Smooth muscle cell (in vitro differentiated cells): ENCODE measurements at regions not wholly inside any gene's neighbourhood (a gene's known extent, or its start where the extent isn't known, plus 50 kb on each side); places are given as distances from the start of the nearest gene placed in this dataset.
"Not testable (repeated sequence)": the region's sequence is repeated elsewhere in the genome, so short reads cannot be mapped to it uniquely, and the experiment has no call there.

ENCODE experiments used
- DNase-seq: peaks from one replicate; lab custom pipeline; 2025; ENCODE audit not compliant: unreplicated experiment; lab: John Stamatoyannopoulos, UW
- H2AFZ ChIP-seq: fragments of 200-600 bp; sonication (generic); 2 replicates; pipeline ENCODE4 v1.6.0; 2016; ENCODE audit warnings: antibody characterized with exemption, low read depth, mild to moderate bottlenecking
- H3F3A ChIP-seq: fragments of 200-600 bp; sonication (generic); 2 replicates; pipeline ENCODE4 v1.6.0; 2017; ENCODE audit warnings: antibody characterized with exemption, low read depth
- H3K27ac ChIP-seq: fragments of 200-600 bp; sonication (generic); 2 replicates; pipeline ENCODE4 v1.5.1; 2016; ENCODE audit warnings: low read depth, mild to moderate bottlenecking
- H3K27me3 ChIP-seq: fragments of 200-600 bp; sonication (generic); 2 replicates; pipeline ENCODE4 v1.6.1; 2016; ENCODE audit warnings: low read depth, mild to moderate bottlenecking
- H3K36me3 ChIP-seq: fragments of 200-600 bp; sonication (generic); 2 replicates; pipeline ENCODE4 v1.5.1; 2016; ENCODE audit warnings: low read depth
- H3K4me1 ChIP-seq: fragments of 200-600 bp; sonication (generic); 2 replicates; pipeline ENCODE4 v1.5.1; 2016; ENCODE audit warnings: low read depth
- H3K4me2 ChIP-seq: fragments of 200-600 bp; sonication (generic); 2 replicates; pipeline ENCODE4 v1.6.0; 2016; ENCODE audit warnings: mild to moderate bottlenecking
- H3K4me3 ChIP-seq: fragments of 200-600 bp; sonication (generic); 2 replicates; pipeline ENCODE4 v1.5.1; 2016; ENCODE audit warnings: mild to moderate bottlenecking
- H3K79me2 ChIP-seq: fragments of 200-600 bp; sonication (generic); 2 replicates; pipeline ENCODE4 v1.6.0; 2016; ENCODE audit warnings: low read depth, mild to moderate bottlenecking
- H3K9ac ChIP-seq: fragments of 200-600 bp; sonication (generic); 2 replicates; pipeline ENCODE4 v1.6.0; 2016; ENCODE audit warnings: low read depth
- H3K9me3 ChIP-seq: fragments of 200-600 bp; sonication (generic); replicated peaks from 2 replicates; pipeline ENCODE4 v1.5.1; 2016; ENCODE audit warnings: low read depth
- H4K20me1 ChIP-seq: fragments of 200-600 bp; sonication (generic); 2 replicates; pipeline ENCODE4 v1.6.0; 2016; ENCODE audit warnings: low read depth
- CTCF ChIP-seq: fragments of 200-600 bp; sonication (generic); IDR thresholded peaks from 2 replicates; pipeline ENCODE4 v1.5.1; 2017; ENCODE audit warnings: borderline replicate concordance, mild to moderate bottlenecking, antibody characterized with exemption; ENCODE audit not compliant: insufficient read depth, poor library complexity, severe bottlenecking
- WGBS: methylation state at CpG from one replicate; pipeline ENCODE4 v1.1.7; 2016; ENCODE audit warnings: low lambda C conversion rate; 5-methylcytosine and 5-hydroxymethylcytosine counted together

- Histone ChIP-seq H3K4me1 (no peaks in the 10 kb centered on the region), H3F3A (no peaks in the 10 kb centered on the region), H3K36me3 (no peaks in the 10 kb centered on the region), H3K9me3 (no peaks in the 10 kb centered on the region), H3K79me2 (no peaks in the 10 kb centered on the region), H3K27ac (no peak overlapping the region), H4K20me1 (no peaks in the 10 kb centered on the region), H3K9ac (no peak overlapping the region), H3K27me3 (peaks cover 18% of the 10 kb centered on the region), H3K4me3 (no peak overlapping the region), H2AFZ (no peak overlapping the region), H3K4me2 (no peak overlapping the region)
- 75% methylated on average over 4 of the region's 4 CpGs for WGBS
- no peak for TF ChIP-seq CTCF
- DNase-seq: no peak
These were observed 79.5 kb upstream of the OLIG3 start for GRCh38 chr6:137573739-137574138.

GRCh38 chr6:137579612-137580011, 85.4 kb upstream of the OLIG3 start:
- H3K9me3 ChIP-seq: no peaks in the 10 kb centered on the region
- H3K79me2 ChIP-seq: no peaks in the 10 kb centered on the region
- H3K4me3 ChIP-seq: no peak overlapping the region
- H4K20me1 ChIP-seq: no peaks in the 10 kb centered on the region
- no peak overlapping the region for H2AFZ ChIP-seq
- H3K36me3 ChIP-seq: no peaks in the 10 kb centered on the region
- no peak overlapping the region for H3K4me2 ChIP-seq
- H3K9ac ChIP-seq: no peak overlapping the region
- no peaks in the 10 kb centered on the region for H3F3A ChIP-seq
- no peaks in the 10 kb centered on the region for H3K4me1 ChIP-seq
- TF ChIP-seq CTCF: no peak
- no peak overlapping the region for H3K27ac ChIP-seq
- DNase-seq: no peak
- 77% methylated on average over 2 of the region's 2 CpGs for WGBS
- peaks cover 13% of the 10 kb centered on the region for H3K27me3 ChIP-seq

- H3K9me3 ChIP-seq: no peaks in the 10 kb centered on the region
- no peaks in the 10 kb centered on the region for H4K20me1 ChIP-seq
- H3K27ac ChIP-seq: no peak overlapping the region
- 84% methylated on average over 3 of the region's 3 CpGs for whole genome bisulfite sequencing
- H3F3A ChIP-seq: no peaks in the 10 kb centered on the region
- H3K4me1 ChIP-seq: no peaks in the 10 kb centered on the region
- TF ChIP-seq CTCF: no peak
- no peaks in the 10 kb centered on the region for H3K36me3 ChIP-seq
- no peak overlapping the region for H3K4me2 ChIP-seq
- no peak for DNase-seq
- H3K79me2 ChIP-seq: no peaks in the 10 kb centered on the region
- H2AFZ ChIP-seq: no peak overlapping the region
- no peak overlapping the region for H3K9ac ChIP-seq
- H3K4me3 ChIP-seq: no peak overlapping the region
- H3K27me3 ChIP-seq: no peaks in the 10 kb centered on the region
These were observed 87.0 kb upstream of the OLIG3 start for GRCh38 chr6:137581019-137581707.

GRCh38 chr6:137583519-137583918, 89.3 kb upstream of the OLIG3 start:
- H2AFZ ChIP-seq, H3K27ac ChIP-seq, H3K4me2 ChIP-seq, H3K27me3 ChIP-seq, H4K20me1 ChIP-seq, H3K9me3 ChIP-seq, H3F3A ChIP-seq, H3K4me1 ChIP-seq, H3K9ac ChIP-seq, H3K79me2 ChIP-seq, H3K36me3 ChIP-seq, DNase-seq, H3K4me3 ChIP-seq: not testable (repeated sequence)
- WGBS: 94% methylated on average over 6 of the region's 6 CpGs
